IMR-90 (cell line): ENCODE measurements at regions not wholly inside any gene's neighbourhood (a gene's known extent, or its start where the extent isn't known, plus 50 kb on each side); places are given as distances from the start of the nearest gene placed in this dataset.

Experiments used
- BHLHE40 ChIP-seq: fragments of 150-350 bp; IDR thresholded peaks from 2 replicates; pipeline ENCODE4 v1.6.1; 2016; ENCODE audit warnings: mild to moderate bottlenecking, low read depth, low read length
- CEBPB ChIP-seq: IDR thresholded peaks from 2 replicates; pipeline ENCODE4 v1.6.1; 2012; ENCODE audit warnings: low read depth, low read length, improper control_type of control experiment
- CHD1 ChIP-seq: IDR thresholded peaks from 2 replicates; pipeline ENCODE4 v1.6.1; 2012; ENCODE audit warnings: low read depth, low read length, improper control_type of control experiment
- CTCF ChIP-seq: conservative IDR thresholded peaks from 2 replicates; pipeline ENCODE4 v1.5.1; 2012; ENCODE audit warnings: mild to moderate bottlenecking, low read depth, low read length, improper control_type of control experiment
- ELK1 ChIP-seq: fragments of 150-350 bp; IDR thresholded peaks from 2 replicates; pipeline ENCODE4 v1.6.1; 2016; ENCODE audit warnings: low read depth, mild to moderate bottlenecking, low read length, moderate library complexity, borderline replicate concordance
- FOS ChIP-seq: fragments of 150-350 bp; IDR thresholded peaks from 2 replicates; pipeline ENCODE4 v1.6.1; 2016; ENCODE audit warnings: low read depth, low read length
- MAFK ChIP-seq: IDR thresholded peaks from 2 replicates; pipeline ENCODE4 v1.6.1; 2012; ENCODE audit warnings: low read depth, low read length, improper control_type of control experiment
- MAZ ChIP-seq: IDR thresholded peaks from 2 replicates; pipeline ENCODE4 v1.6.1; 2012; ENCODE audit warnings: low read depth, mild to moderate bottlenecking, low read length, improper control_type of control experiment, moderate library complexity, borderline replicate concordance
- MXI1 ChIP-seq: IDR thresholded peaks from 2 replicates; pipeline ENCODE4 v1.6.1; 2012; ENCODE audit warnings: low read depth, mild to moderate bottlenecking, low read length, moderate library complexity, borderline replicate concordance
- POLR2A ChIP-seq: IDR thresholded peaks from 2 replicates; pipeline ENCODE4 v1.6.1; 2012; ENCODE audit warnings: mild to moderate bottlenecking, low read depth, low read length
- RAD21 ChIP-seq: IDR thresholded peaks from 2 replicates; pipeline ENCODE4 v1.6.1; 2012; ENCODE audit warnings: low read length, improper control_type of control experiment
- RFX5 ChIP-seq: IDR thresholded peaks from 2 replicates; pipeline ENCODE4 v1.8.0; 2012; ENCODE audit warnings: low read depth, mild to moderate bottlenecking, low read length, moderate library complexity
- SMC3 ChIP-seq: fragments of 150-350 bp; IDR thresholded peaks from 2 replicates; pipeline ENCODE4 v1.6.1; 2016; ENCODE audit warnings: low read depth, mild to moderate bottlenecking, antibody characterized with exemption, low read length, moderate library complexity
- USF2 ChIP-seq: fragments of 150-350 bp; IDR thresholded peaks from 2 replicates; pipeline ENCODE4 v1.6.1; 2017; ENCODE audit warnings: mild to moderate bottlenecking, antibody characterized with exemption, low read length, low read depth

GRCh38 chr5:133773247-133774202 is 161.2 kb upstream of the FSTL4 start:
- TF ChIP-seq MAFK: no peak
- TF ChIP-seq CTCF: no peak
- no peak for TF ChIP-seq USF2
- TF ChIP-seq POLR2A: no peak
- TF ChIP-seq CHD1: no peak
- TF ChIP-seq MAZ: no peak
- no peak for TF ChIP-seq RAD21
- no peak for TF ChIP-seq ELK1
- TF ChIP-seq SMC3: no peak
- TF ChIP-seq BHLHE40: no peak
- no peak for TF ChIP-seq FOS
- TF ChIP-seq RFX5: no peak
- no peak for TF ChIP-seq MXI1
- TF ChIP-seq CEBPB: no peak
